ENCODE measurements at regions not wholly inside any gene's neighbourhood (a gene's known extent, or its start where the extent isn't known, plus 50 kb on each side); places are given as distances from the start of the nearest gene placed in this dataset.

- TF ChIP-seq, protein P1, sequence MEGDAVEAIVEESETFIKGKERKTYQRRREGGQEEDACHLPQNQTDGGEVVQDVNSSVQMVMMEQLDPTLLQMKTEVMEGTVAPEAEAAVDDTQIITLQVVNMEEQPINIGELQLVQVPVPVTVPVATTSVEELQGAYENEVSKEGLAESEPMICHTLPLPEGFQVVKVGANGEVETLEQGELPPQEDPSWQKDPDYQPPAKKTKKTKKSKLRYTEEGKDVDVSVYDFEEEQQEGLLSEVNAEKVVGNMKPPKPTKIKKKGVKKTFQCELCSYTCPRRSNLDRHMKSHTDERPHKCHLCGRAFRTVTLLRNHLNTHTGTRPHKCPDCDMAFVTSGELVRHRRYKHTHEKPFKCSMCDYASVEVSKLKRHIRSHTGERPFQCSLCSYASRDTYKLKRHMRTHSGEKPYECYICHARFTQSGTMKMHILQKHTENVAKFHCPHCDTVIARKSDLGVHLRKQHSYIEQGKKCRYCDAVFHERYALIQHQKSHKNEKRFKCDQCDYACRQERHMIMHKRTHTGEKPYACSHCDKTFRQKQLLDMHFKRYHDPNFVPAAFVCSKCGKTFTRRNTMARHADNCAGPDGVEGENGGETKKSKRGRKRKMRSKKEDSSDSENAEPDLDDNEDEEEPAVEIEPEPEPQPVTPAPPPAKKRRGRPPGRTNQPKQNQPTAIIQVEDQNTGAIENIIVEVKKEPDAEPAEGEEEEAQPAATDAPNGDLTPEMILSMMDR (IDR thresholded peaks at IDR 0.05), result no peak
- TF ChIP-seq POLR2A (IDR thresholded peaks at IDR 0.05), result no peak
- TF ChIP-seq POLR2AphosphoS5 (IDR thresholded peaks at IDR 0.05), result no peak
Observed at GRCh38 chr6:153523390-153523789, 392.3 kb upstream of the RGS17 start.

All from prostate gland (tissue), 2 donors.